ENCODE measurements at regions not wholly inside any gene's neighbourhood (a gene's known extent, or its start where the extent isn't known, plus 50 kb on each side); places are given as distances from the start of the nearest gene placed in this dataset.
"Not testable (repeated sequence)": the region's sequence is repeated elsewhere in the genome, so short reads cannot be mapped to it uniquely, and the experiment has no call there.

GRCh38 chr2:36035137-36035536 lies 320.4 kb upstream of the CRIM1 start:
- DNase-seq, result no peak

- DNase-seq, result no peak
These were observed 323.5 kb upstream of the CRIM1 start for GRCh38 chr2:36032046-36032445.

GRCh38 chr2:36031471-36031870 lies 324.1 kb upstream of the CRIM1 start:
- DNase-seq, result no peak

GRCh38 chr2:36027616-36028015 lies 328.0 kb upstream of the CRIM1 start:
- no peak for DNase-seq

GRCh38 chr2:36013064-36013463 lies 342.5 kb upstream of the CRIM1 start:
- DNase-seq, result no peak

GRCh38 chr2:36006444-36006843 lies 349.1 kb upstream of the CRIM1 start:
- no peak for DNase-seq

- DNase-seq, result no peak
These were observed 352.6 kb upstream of the CRIM1 start for GRCh38 chr2:36002941-36003340.

GRCh38 chr2:35997488-35997887 lies 358.1 kb upstream of the CRIM1 start:
- no peak for DNase-seq

- no peak for DNase-seq
These were observed 366.1 kb upstream of the CRIM1 start for GRCh38 chr2:35989503-35989902.

- DNase-seq, result no peak
These were observed 366.5 kb upstream of the CRIM1 start for GRCh38 chr2:35989040-35989439.

- DNase-seq, result no peak
These were observed 368.7 kb upstream of the CRIM1 start for GRCh38 chr2:35986871-35987270.

- no peak for DNase-seq
These were observed 377.4 kb upstream of the CRIM1 start for GRCh38 chr2:35978218-35978617.

GRCh38 chr2:35976611-35977010 lies 379.0 kb upstream of the CRIM1 start:
- DNase-seq, result no peak

- DNase-seq, result no peak
These were observed 381.8 kb upstream of the CRIM1 start for GRCh38 chr2:35973737-35974132.

- peak; percentile 36 for DNase-seq
These were observed 382.3 kb upstream of the CRIM1 start for GRCh38 chr2:35973132-35973736.

- no peak for DNase-seq
These were observed 391.8 kb upstream of the CRIM1 start for GRCh38 chr2:35963824-35964223.

- no peak for DNase-seq
These were observed 392.2 kb upstream of the CRIM1 start for GRCh38 chr2:35963357-35963756.

GRCh38 chr2:35962585-35963146 lies 392.9 kb upstream of the CRIM1 start:
- no peak for DNase-seq

- no peak for DNase-seq
These were observed 395.0 kb upstream of the CRIM1 start for GRCh38 chr2:35960596-35960995.

- DNase-seq, result not testable (repeated sequence)
These were observed 398.5 kb upstream of the CRIM1 start for GRCh38 chr2:35957053-35957452.

GRCh38 chr2:35946478-35946877 lies 409.1 kb upstream of the CRIM1 start:
- DNase-seq, result no peak

- DNase-seq, result no peak
These were observed 416.7 kb upstream of the CRIM1 start for GRCh38 chr2:35938838-35939237.

GRCh38 chr2:35933031-35933430 lies 422.5 kb upstream of the CRIM1 start:
- DNase-seq, result peak; percentile 3

GRCh38 chr2:35932276-35932963 lies 423.2 kb upstream of the CRIM1 start:
- no peak for DNase-seq

GRCh38 chr2:35931626-35932025 lies 424.0 kb upstream of the CRIM1 start:
- no peak for DNase-seq
